T47D (cell line): ENCODE measurements at regions not wholly inside any gene's neighbourhood (a gene's known extent, or its start where the extent isn't known, plus 50 kb on each side); places are given as distances from the start of the nearest gene placed in this dataset.

ENCODE experiments used
- DNase-seq, 2 experiments: peaks; one replicate each; pipeline versions ENCODE4 v3.0.0 to v3.0.0-alpha.2; 2011 to 2012; ENCODE audit warnings: low read depth in 1 of 2, low spot score in 1 of 2
- JUND ChIP-seq: IDR thresholded peaks from 2 replicates; pipeline ENCODE4 v1.6.1; 2012; ENCODE audit warnings: low read depth
- in situ Hi-C: cut with HindIII; loops from 2 replicates; pipeline ENCODE4 v1.10.0; 2016; ENCODE audit warnings: low sequenced_read_pairs, low pct_unique_long_range_greater_than_20kb

DNA sequence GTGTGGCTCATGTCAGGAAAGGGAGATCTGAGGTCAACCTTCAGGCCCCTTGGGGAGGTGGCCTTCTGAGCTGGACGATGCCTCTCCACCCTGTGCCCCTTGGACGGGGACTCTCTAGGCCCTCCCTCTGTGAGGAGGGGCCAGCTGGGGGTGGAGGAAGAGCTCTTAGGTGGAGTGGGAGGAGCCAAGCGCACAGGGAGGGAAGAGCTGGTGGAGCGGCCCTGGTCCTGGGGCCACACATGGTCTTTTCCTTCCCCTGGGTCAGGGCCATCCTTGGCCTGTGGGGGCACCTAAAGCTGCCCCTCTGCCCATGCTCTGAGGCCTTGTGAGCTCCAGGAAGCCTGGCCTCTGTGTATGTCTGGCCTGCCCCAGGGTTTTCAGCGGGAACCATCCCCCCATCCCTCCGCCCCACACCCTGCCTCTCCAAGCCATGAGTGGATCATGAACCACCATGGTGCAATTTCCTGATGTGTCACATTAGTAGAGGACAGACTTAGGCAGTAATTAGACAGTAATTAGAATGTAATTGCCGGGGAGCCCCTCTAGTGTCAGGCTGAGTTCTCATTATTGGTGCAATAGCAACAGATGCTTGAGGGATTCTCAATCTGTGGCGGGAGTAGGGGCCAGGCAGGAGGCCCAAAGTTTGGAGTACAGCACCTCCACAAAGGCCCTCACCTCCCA, 63.0 kb downstream of the GLI2 start:
- DNase-seq: no peak
- in situ Hi-C loops: no loop called here
- no peak for TF ChIP-seq JUND

- no peak for TF ChIP-seq JUND
- in situ Hi-C loops: no loop called here
- DNase-seq: no peak
Measured at GRCh38 chr2:120802158-120802557, 66.5 kb downstream of the GLI2 start.

- no peak for DNase-seq
- in situ Hi-C loops: no loop called here
- no peak for TF ChIP-seq JUND
Measured at GRCh38 chr2:120802867-120803484, 67.3 kb downstream of the GLI2 start.

- no peak for TF ChIP-seq JUND
- in situ Hi-C loops: no loop called here
- no peak for DNase-seq
Measured at GRCh38 chr2:120803764-120804335, 68.2 kb downstream of the GLI2 start.

DNA sequence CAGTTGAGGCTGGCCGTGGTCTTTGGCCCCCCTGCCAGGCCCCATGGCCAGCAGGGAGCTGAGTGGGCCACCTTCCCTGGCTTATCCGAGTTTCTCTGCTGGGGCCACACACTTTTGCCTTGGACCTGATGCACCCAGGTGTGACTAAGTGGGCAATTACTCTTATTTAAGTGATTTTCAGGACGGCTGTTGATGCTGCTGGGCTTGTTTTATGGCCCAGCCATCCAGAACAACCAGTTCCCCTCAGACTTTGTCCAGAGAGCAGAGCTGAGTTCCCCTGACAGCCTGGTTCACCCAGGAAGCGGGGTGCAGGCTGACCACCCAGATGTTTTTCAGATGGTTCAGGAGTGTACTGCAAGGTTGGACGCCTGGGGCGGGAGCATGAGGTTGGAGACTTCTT, 68.8 kb downstream of the GLI2 start:
- no peak for DNase-seq
- TF ChIP-seq JUND: no peak
- in situ Hi-C loops: no loop called here

DNA sequence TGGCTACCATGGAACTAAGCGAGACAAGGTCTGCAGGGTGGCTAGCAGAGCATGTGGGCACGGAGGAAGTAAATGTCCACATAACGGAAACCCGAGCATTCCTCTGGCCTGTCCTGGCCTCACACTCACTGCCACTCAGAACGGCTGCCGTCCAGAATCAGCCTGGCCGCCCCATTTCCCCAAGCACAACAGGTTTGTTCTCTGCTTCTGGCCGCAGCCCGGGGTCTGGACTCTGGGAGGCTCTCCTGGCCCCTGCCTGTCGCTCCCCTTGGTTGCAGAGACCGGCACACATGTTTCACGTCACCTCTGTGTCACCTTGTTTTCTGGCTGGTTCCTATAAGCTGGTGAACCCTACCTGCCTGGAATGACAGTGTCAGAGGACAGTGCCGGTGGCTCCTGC, 69.3 kb downstream of the GLI2 start:
- in situ Hi-C loops: no loop called here
- no peak for DNase-seq
- TF ChIP-seq JUND: no peak

- in situ Hi-C loops: no loop called here
- no peak for DNase-seq
- TF ChIP-seq JUND: no peak
Measured at GRCh38 chr2:120805602-120806001, 69.9 kb downstream of the GLI2 start.

DNA sequence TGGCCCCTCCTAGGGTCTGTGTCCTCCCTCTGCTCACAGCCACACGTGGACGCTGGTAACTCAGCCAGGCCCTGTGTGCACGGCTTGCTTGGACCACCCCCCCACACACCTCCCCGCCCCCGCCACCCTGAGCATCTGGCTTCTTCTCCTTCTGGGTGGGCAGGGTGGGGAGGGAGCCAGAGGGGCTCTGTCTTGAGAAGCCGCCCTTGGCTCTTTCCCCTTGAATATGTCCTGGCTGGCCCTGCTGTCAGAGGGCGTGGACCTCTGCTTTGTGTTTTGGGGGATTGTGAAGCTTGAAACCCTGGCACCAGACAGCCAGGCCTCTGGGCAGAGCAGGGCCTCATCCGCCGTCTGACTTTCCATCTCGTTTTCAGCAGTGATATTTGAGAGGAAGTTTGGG, 72.1 kb downstream of the GLI2 start:
- TF ChIP-seq JUND: no peak
- in situ Hi-C loops: no loop called here
- DNase-seq: no peak

DNA sequence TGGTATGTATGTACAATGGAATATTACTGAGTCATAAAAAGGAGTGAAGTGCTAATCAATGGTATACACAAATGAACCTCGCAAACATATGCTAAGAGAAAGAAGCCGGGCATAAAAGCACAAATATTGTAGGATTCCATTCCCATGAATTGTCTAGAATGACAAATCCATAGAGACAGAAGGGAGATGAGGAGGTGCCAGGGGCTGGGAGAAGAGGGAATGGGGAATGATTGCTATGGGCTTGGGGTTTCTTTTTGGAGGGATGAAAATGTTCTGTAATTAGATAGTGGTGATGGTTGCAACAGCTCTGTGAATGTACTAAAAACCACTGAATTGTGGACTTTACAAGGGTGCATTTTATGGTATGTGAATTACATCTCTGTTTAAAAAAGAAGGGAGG, 73.5 kb downstream of the GLI2 start:
- DNase-seq: no peak
- no peak for TF ChIP-seq JUND
- in situ Hi-C loops: no loop called here

DNA sequence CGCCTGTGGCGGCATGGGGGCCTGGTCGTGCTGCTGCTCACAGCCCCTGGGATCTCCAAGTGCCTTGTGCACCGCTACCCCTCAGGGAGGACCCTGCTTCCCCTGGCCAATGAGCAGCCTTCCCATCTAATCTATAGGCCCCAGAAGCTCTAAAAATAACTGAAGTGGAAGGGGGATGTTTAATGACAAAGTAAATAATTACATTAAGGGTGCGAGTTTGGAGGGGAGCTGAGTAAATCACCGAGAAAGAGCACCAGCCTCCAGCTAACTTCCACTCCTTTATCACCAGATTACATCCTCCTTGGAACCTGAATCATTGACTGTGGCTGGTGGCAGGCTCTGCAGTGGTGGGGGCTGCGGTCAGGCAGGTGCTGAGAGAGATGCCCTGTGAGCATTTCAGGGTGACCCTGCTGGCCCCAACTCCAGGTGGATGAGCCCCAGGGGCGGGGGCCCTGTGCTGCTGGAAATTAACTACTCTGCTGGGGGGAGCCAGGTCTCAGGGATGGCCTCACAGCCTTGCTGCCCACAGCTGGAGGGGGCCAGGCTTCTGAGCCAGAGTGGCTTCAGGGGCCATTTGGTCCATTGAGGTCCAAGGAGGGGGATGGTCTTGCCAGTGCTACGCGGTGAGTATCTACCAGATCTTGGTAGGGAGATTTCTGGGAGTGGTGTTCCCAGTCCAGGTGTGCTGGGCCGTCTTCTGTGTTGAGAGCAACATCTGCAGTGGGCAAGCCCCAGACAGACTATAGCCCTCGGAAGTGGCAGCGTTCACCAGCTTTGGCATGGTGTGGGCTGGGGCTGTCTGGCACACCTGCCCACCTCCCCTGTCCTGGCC, 74.2 kb downstream of the GLI2 start:
- in situ Hi-C loops: no loop called here

GRCh38 chr2:120810639-120811038, 75.0 kb downstream of the GLI2 start:
- in situ Hi-C loops: no loop called here
- DNase-seq: no peak
- TF ChIP-seq JUND: no peak

More for the DNA sequence above, 74.2 kb downstream of the GLI2 start:
- no peak for DNase-seq
- no peak for TF ChIP-seq JUND

DNA sequence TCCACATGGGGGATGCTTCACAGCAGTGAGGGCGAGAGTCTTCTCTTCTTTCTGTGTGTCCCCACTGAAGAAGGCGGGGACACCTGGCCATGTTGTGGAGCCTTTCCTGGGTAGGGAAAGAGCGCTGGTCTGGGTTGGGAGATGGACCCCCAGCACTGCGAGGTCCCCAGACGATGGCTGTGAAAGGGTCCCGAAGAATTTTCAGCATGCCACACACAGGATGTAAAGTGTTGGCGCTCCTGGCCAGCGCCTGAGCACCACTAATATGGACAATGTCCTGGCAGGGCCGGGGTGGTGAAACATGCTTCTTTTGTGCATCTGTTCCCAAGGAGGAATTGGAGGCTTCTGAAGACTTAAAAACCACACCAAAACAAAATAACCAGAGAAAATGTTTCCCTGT, 77.2 kb downstream of the GLI2 start:
- no peak for DNase-seq
- in situ Hi-C loops: no loop called here
- no peak for TF ChIP-seq JUND

DNA sequence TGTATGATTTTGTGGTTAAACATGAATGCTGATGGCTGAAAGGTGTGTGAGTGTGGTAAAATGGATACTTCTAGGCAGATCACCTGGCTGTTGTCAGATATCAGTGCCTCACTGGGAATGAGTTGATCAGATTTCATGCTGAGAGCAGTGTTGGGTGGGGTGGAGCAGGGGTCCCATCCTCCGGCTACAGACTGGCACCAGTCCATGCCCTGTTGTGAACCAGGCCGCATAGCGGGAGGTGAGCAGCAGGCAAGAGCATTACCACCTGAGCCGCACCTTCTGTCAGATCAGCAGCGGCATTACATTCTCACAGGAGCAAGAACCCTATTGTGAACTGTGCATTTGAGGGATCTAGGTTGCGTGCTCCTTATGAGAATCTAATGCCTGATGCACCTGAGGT, 78.7 kb downstream of the GLI2 start:
- no peak for TF ChIP-seq JUND
- no peak for DNase-seq
- in situ Hi-C loops: no loop called here
